ENCODE measurements at regions not wholly inside any gene's neighbourhood (a gene's known extent, or its start where the extent isn't known, plus 50 kb on each side); places are given as distances from the start of the nearest gene placed in this dataset.

GRCh38 chr3:22898558-22898957, 304.6 kb upstream of the UBE2E2 start:
- no peaks in the 10 kb centered on the region for H3K9me3 ChIP-seq (ENCODE audit: control insufficient read depth, low read length)
- TF ChIP-seq CTCF (IDR thresholded peaks at IDR 0.05) = no peak
- no peaks in the 10 kb centered on the region for H3K4me1 ChIP-seq
- no peaks in the 10 kb centered on the region for H3K27me3 ChIP-seq (ENCODE audit: control insufficient read depth, insufficient read depth, low read length)
- H3K9ac ChIP-seq = no peak overlapping the region
- no peak overlapping the region for H2AFZ ChIP-seq
- H3K4me3 ChIP-seq (ENCODE audit: low read depth, low read length) = no peak overlapping the region
- no peak overlapping the region for H3K27ac ChIP-seq
- no peaks in the 10 kb centered on the region for H3K79me2 ChIP-seq
- no peak overlapping the region for H3K4me2 ChIP-seq (ENCODE audit: low read length)
- H3K36me3 ChIP-seq (ENCODE audit: control insufficient read depth, insufficient read depth, low read length) = no peaks in the 10 kb centered on the region

DNA sequence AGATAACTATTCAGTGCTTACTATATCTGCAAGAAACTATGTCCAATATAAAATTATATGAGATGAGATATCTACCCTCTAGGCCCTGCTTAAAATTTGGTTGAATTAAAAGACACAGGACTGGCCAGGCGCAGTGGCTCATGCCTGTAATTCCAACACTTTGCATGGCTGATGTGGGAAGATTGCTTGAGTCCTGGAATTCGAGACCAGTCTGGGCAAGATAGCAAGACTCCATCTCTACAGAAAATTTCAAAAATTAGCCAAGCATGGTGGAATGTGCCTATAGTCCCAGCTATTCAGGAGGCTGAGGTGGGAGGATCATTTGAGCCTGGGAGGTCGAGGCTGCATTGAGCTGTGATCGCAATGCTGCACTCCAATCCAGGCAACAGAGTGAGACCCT, 303.7 kb upstream of the UBE2E2 start:
- no peaks in the 10 kb centered on the region for H3K79me2 ChIP-seq
- no peak for TF ChIP-seq CTCF (IDR thresholded peaks at IDR 0.05)
- H3K4me2 ChIP-seq (ENCODE audit: low read length) = no peak overlapping the region
- no peak overlapping the region for H3K4me3 ChIP-seq (ENCODE audit: low read depth, low read length)
- H3K9me3 ChIP-seq (ENCODE audit: control insufficient read depth, low read length) = no peaks in the 10 kb centered on the region
- H3K4me1 ChIP-seq = no peaks in the 10 kb centered on the region
- no peaks in the 10 kb centered on the region for H3K36me3 ChIP-seq (ENCODE audit: control insufficient read depth, insufficient read depth, low read length)
- H3K27ac ChIP-seq = no peak overlapping the region
- H2AFZ ChIP-seq = no peak overlapping the region
- no peaks in the 10 kb centered on the region for H3K27me3 ChIP-seq (ENCODE audit: control insufficient read depth, insufficient read depth, low read length)
- H3K9ac ChIP-seq = no peak overlapping the region

GRCh38 chr3:22900296-22900695, 302.8 kb upstream of the UBE2E2 start:
- Histone ChIP-seq H3K36me3 (ENCODE audit: control insufficient read depth, insufficient read depth, low read length) (no peaks in the 10 kb centered on the region), H3K9me3 (ENCODE audit: control insufficient read depth, low read length) (no peaks in the 10 kb centered on the region), H3K4me3 (ENCODE audit: low read depth, low read length) (no peak overlapping the region), H3K27me3 (ENCODE audit: control insufficient read depth, insufficient read depth, low read length) (no peaks in the 10 kb centered on the region), H3K79me2 (no peaks in the 10 kb centered on the region), H3K9ac (no peak overlapping the region), H3K27ac (no peak overlapping the region), H3K4me1 (no peaks in the 10 kb centered on the region), H2AFZ (no peak overlapping the region), H3K4me2 (ENCODE audit: low read length) (no peak overlapping the region)
- no peak for TF ChIP-seq CTCF (IDR thresholded peaks at IDR 0.05)

- Histone ChIP-seq H3K79me2 (no peaks in the 10 kb centered on the region), H2AFZ (no peak overlapping the region), H3K27ac (no peak overlapping the region), H3K9me3 (ENCODE audit: control insufficient read depth, low read length) (no peaks in the 10 kb centered on the region), H3K4me1 (no peaks in the 10 kb centered on the region), H3K4me3 (ENCODE audit: low read depth, low read length) (no peak overlapping the region), H3K4me2 (ENCODE audit: low read length) (no peak overlapping the region), H3K9ac (no peak overlapping the region), H3K36me3 (ENCODE audit: control insufficient read depth, insufficient read depth, low read length) (no peaks in the 10 kb centered on the region), H3K27me3 (ENCODE audit: control insufficient read depth, insufficient read depth, low read length) (no peaks in the 10 kb centered on the region)
- TF ChIP-seq CTCF (IDR thresholded peaks at IDR 0.05) = no peak
Observed at GRCh38 chr3:22901684-22902083, 301.4 kb upstream of the UBE2E2 start.

GRCh38 chr3:22907161-22907780, 295.9 kb upstream of the UBE2E2 start:
- no peak for TF ChIP-seq CTCF (IDR thresholded peaks at IDR 0.05)
- no peaks in the 10 kb centered on the region for H3K9me3 ChIP-seq (ENCODE audit: control insufficient read depth, low read length)
- no peak overlapping the region for H2AFZ ChIP-seq
- H3K4me2 ChIP-seq (ENCODE audit: low read length) = no peak overlapping the region
- H3K36me3 ChIP-seq (ENCODE audit: control insufficient read depth, insufficient read depth, low read length) = no peaks in the 10 kb centered on the region
- H3K79me2 ChIP-seq = no peaks in the 10 kb centered on the region
- no peak overlapping the region for H3K9ac ChIP-seq
- H3K27me3 ChIP-seq (ENCODE audit: control insufficient read depth, insufficient read depth, low read length) = no peaks in the 10 kb centered on the region
- H3K4me3 ChIP-seq (ENCODE audit: low read depth, low read length) = no peak overlapping the region
- no peaks in the 10 kb centered on the region for H3K4me1 ChIP-seq
- H3K27ac ChIP-seq = no peak overlapping the region

Data from parathyroid adenoma (tissue), 2 donors.